ENCODE measurements at regions not wholly inside any gene's neighbourhood (a gene's known extent, or its start where the extent isn't known, plus 50 kb on each side); places are given as distances from the start of the nearest gene placed in this dataset.

- ChIA-PET SMC1A (ENCODE audit: uncharacterized antibody, unreplicated experiment) (no interaction called here), POLR2A (no interaction called here), RAD21 (ENCODE audit: unreplicated experiment) (no interaction called here), CTCF (no interaction called here)
- H3K9ac ChIP-seq (ENCODE audit: control insufficient read depth, insufficient read depth, low read length) = no peak overlapping the region
- no TSS peak for BruUV-seq (replicated peaks)
- FAIRE-seq (no peak), DNase-seq (ENCODE audit: low read depth, low spot score) (no peak), ATAC-seq (no peak)
- no peak overlapping the region for H3K4me3 ChIP-seq
- H3K79me2 ChIP-seq (ENCODE audit: control insufficient read depth, insufficient read depth, low read length) = no peaks in the 10 kb centered on the region
- H3K4me1 ChIP-seq (ENCODE audit: control insufficient read depth, insufficient read depth, low read length) = no peaks in the 10 kb centered on the region
- intact Hi-C loops (cut with micrococcal nuclease; ENCODE audit: unreplicated experiment) = no loop called here
- TF ChIP-seq CREM (IDR thresholded peaks at IDR 0.05; ENCODE audit: low read depth) = no peak
- no peak for TF ChIP-seq IKZF1 (conservative IDR thresholded peaks at IDR 0.05)
- TF ChIP-seq BACH1 (IDR thresholded peaks at IDR 0.05; ENCODE audit: borderline replicate concordance) = no peak
- TF ChIP-seq GATAD2B (conservative IDR thresholded peaks at IDR 0.05; ENCODE audit: low read depth) = no peak
- no peak for TF ChIP-seq NFYA (IDR thresholded peaks at IDR 0.05; ENCODE audit: borderline replicate concordance, low read depth, low read length)
- TF ChIP-seq ZNF217 (IDR thresholded peaks at IDR 0.05) = no peak
- no peak for TF ChIP-seq FOXM1 (IDR thresholded peaks at IDR 0.05; ENCODE audit: low read depth, low read length)
- TF ChIP-seq ZNF274 (IDR thresholded peaks at IDR 0.05; ENCODE audit: insufficient read depth, insufficient read length) = no peak
- no peak for TF ChIP-seq RCOR1 (conservative IDR thresholded peaks at IDR 0.05; ENCODE audit: low read depth, low read length)
- no peak for TF ChIP-seq RB1 (IDR thresholded peaks at IDR 0.05; ENCODE audit: borderline replicate concordance)
- TF ChIP-seq CHD1 (IDR thresholded peaks at IDR 0.05; ENCODE audit: low read depth, low read length) = no peak
- no peak for TF ChIP-seq RELA (IDR thresholded peaks at IDR 0.05; ENCODE audit: borderline replicate concordance, partially characterized antibody)
- TF ChIP-seq JUND (IDR thresholded peaks at IDR 0.05; ENCODE audit: low read depth, low read length) = no peak
- TF ChIP-seq SMARCA5 (IDR thresholded peaks at IDR 0.05) = no peak
- no peak for TF ChIP-seq HDAC2 (IDR thresholded peaks at IDR 0.05)
- TF ChIP-seq HDGF (IDR thresholded peaks at IDR 0.05) = no peak
- no peak for TF ChIP-seq DPF2 (IDR thresholded peaks at IDR 0.05)
- no peak for TF ChIP-seq ZBTB11 (CRISPR knock-in tag; IDR thresholded peaks at IDR 0.05)
- TF ChIP-seq SREBF1 (IDR thresholded peaks at IDR 0.05; ENCODE audit: low read length) = no peak
- no peak overlapping the region for H3K27ac ChIP-seq (ENCODE audit: control insufficient read depth, insufficient read depth)
- H3K9me3 ChIP-seq (replicated peaks; ENCODE audit: control insufficient read depth, insufficient read depth, low read length) = no peaks in the 10 kb centered on the region; the same call in 2 of the 3 replicates
- no peaks in the 10 kb centered on the region for H3K36me3 ChIP-seq (ENCODE audit: control insufficient read depth in 2 of 2, insufficient read depth in 2 of 2, low read length in 1 of 2)
- WGBS (ENCODE audit: insufficient coverage, insufficient replicate concordance, low lambda C conversion rate, missing lambda C conversion rate) = 56% methylated on average over 8 of the region's 9 CpGs
- in situ Hi-C loops (cut with MboI) = no loop called here
- no peak overlapping the region for H3K4me2 ChIP-seq (ENCODE audit: control insufficient read depth, insufficient read depth)
- H2AFZ ChIP-seq (ENCODE audit: control insufficient read depth, low read depth, low read length) = no peak overlapping the region
- no peaks in the 10 kb centered on the region for H3K27me3 ChIP-seq (replicated peaks in 1 of 2; ENCODE audit: control insufficient read depth in 2 of 2, insufficient read depth in 2 of 2, low read length in 1 of 2)
- H4K20me1 ChIP-seq (ENCODE audit: control insufficient read depth, insufficient read depth) = no peaks in the 10 kb centered on the region
These were observed 52.1 kb upstream of the NOTCH1 start for GRCh38 chr9:136597965-136598364.
